DMS153 treated with DMSO at 0.1 percent for 48 hours (cell line): ENCODE measurements at regions not wholly inside any gene's neighbourhood (a gene's known extent, or its start where the extent isn't known, plus 50 kb on each side); places are given as distances from the start of the nearest gene placed in this dataset.
A peak's percentile ranks its signal among the peaks of the same experiment; 100 is the strongest.

Experiments
- DNase-seq: peaks from one replicate; lab custom pipeline; 2025; ENCODE audit not compliant: unreplicated experiment; lab: John Stamatoyannopoulos, UW

DNA sequence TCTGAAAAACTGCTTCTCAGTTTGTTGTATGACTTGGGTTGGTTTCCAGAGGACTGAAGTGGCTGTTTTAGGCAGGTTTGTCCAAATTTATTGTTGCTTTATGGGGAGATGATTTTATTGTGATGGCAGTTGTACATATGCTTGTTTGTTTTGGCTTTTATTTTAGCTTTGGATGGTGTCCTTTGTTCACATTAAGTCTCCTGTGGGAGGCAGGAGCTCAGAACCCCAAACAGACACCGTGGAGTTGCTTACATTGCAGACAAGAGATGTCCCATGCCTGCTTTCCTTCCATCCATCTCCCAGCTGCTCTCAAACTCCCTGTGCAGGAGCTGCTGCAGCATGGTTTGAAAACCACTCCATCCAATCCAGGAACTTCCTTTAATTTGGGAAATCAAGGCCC, 414.7 kb downstream of the LPIN1 start:
- no peak for DNase-seq

DNA sequence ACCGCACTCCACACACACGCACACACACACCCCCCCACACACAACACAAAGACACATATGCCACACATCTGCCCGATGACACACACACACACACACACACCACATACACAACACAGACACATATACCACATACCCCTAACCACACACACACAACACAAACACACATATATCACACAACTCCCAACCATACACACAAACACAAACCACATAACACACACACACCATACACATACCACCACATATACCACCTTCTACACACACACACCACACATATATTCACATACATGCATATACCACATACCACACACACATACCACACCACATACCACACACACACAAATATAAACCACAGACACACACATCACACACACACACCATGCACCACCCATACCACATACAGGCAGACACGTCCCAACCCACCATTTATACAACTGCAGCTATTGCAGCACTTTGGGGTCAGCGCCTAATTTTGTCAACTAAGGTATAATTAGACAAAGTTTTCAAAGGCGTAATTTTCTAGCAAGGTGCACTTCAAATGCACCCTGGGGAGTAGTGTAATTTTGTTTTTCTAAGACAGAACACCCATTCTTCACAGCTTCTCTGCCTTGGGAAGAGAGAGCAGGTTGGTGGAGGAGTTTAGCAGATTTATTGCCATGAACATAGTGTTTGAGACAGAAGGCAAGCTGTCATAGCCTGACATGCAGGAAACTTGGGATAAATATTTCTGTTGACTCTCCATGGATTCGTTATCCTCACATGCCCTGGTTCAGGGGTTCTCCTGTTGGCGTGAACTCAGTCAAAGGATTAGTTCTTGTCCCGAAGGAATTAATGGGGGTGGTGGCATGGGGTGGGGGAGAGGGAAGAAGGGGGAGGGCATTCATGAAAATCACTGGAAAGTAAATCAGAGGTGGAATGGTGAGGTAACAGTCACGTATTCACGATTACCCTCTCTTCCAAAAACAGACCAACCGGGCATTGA, 416.1 kb downstream of the LPIN1 start:
- no peak for DNase-seq

DNA sequence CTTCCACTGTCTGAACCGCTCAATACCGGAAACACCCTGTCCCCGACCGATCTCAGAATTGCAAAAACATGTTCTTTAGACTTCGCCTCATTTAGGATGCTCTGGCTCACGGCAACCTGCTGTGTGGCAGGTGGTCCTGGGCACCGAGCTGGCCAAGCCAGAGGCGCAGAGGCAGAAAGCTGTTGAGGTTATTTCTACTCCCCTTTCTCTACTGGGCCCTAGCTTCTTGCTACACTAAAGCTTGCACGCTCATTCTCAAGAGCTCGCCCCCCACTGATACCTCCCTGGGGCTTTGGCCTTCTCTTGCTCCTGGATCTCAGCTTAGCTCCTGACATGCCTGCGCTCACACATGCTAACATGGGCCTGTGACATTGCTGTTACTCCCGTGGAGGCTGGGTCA, 417.4 kb downstream of the LPIN1 start:
- DNase-seq, result no peak

DNA sequence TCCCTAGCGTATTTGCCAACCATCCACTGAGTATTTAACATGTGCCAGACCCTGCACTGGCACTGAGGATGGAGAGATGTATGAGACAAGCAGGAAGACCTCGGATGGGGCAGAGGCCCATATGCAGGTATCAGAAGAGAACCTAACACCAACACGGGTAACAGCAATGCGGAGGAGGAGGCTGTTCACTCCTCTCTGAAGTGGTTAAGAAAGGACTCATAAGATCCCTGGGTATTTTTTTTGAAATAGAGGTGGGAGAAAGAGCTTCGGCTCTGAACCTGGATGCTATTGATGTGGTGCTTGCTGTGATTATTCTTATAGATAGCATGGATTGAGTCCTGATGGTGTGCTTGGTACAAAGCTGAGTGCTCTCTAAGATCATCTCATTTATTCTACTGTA, 418.3 kb downstream of the LPIN1 start:
- no peak for DNase-seq

DNA sequence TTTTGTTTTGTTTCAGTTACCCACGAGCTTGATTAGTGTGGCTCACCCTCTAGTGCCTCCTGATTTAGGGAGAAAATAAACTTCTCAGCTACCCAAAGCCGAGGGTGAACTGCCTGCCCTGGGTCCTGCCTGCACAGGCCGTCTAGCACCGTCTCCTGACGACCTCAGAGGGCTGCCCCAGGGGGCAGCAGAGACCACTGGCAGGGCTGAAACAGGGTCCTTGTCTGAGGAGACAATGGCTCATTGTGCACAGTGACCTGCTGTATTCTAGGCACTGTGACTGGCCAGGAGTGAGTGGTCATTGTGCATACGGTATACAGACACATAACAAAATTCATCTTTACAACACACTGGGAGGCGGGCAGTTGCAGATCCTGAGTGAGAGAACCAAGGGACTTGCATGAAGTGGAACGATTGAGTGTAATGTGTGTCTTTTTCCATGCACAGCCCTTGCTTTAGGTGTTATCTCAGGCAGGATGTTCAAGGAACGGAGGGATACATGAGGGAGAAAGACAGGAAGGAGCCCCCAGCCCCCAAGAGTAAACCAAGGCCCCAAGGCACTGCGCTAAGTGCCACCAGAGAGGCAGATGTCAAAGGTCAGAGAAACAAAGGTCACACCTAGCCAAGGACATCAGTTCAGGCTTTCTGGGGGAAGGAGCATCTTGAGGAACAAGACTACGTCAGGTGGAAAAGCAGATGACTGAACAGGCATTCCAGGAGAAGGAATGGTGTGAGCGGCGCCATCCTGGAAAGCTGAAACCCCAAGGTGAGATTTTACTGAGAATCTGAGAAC, 421.3 kb downstream of the LPIN1 start:
- no peak for DNase-seq

DNA sequence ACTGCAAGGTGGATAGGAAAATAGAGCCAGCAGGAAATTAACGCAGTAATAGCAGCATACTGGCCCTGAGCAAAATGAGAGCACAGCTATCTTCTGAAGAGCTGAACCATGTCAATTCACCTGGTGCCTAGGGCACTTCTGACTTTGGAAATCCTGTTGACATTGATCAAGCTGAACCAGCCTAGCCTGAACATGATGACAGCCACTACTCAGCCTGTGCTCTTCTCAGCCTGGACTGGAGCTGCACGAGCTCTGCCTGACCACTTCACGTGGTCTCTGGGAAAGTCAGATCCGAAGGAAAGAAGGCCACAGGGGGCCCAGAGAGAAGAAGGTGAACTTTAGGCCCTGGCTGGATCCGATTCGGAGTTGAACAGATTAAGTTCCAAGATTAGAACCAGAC, 421.9 kb downstream of the LPIN1 start:
- no peak for DNase-seq

DNA sequence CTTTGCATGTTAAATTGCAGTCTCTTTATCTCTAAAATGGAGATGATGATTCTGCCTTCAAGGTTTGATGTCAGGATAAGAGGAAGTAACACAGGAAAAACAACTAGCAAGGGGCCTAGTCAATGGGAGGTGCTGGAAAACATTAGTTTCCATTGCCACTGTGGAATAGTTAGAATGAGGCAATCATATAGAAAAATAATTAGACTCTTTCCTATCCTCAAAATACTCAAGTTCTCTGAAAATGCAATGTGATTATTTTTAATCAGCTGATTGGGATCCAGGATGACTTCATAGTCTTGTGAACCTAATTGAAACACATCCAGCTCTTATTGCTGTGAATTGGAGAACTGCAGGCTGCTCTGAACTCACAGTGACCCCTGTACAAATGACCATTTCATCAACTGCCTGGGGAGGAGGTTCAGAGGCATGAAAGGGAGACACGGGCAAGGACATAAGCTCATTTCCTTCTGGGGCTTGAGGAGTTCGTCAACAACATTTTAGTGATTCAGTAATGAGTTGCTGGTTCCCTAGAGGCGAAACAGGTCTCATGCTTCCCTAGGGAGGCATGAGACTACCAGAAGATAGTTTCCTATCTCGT, 422.5 kb downstream of the LPIN1 start:
- no peak for DNase-seq

DNA sequence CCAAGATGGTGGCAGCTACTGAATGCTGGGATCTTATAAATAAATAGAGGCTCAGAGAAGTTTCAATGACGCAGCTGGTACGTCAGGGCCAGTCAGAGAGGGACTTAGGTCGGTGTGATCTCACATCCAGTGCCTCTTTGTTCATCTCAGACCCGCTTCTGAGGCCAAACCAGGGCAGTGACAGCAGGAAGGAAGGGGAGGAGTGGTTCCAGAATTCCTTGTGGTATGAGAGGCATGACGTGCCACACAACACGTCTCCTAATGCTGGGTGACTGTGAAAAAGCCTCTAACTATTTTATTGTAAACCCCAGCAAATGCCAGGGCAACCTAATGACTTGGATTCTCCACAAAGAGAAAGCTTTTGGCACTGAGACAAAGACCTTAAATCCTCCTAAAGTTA, 423.3 kb downstream of the LPIN1 start:
- DNase-seq, result no peak

DNA sequence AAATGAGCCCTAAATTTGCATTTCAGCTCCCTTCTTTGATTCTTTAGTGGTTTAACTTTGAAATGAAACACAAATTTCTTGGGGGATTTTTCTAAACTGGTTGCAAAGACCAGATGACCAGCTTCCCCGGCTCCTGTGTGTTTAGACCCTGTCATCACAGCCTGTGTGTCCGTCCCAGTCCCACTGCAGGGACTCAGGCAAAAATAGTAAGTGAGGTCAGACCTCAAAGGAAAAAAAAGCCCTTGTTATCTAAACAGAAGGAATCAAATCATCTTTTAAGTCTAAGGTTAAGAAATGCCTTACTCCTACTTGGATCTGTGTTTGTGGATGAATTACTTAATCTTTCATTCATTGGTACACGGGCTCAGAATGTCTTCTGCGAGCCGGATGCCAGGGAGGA, 423.7 kb downstream of the LPIN1 start:
- no peak for DNase-seq

DNA sequence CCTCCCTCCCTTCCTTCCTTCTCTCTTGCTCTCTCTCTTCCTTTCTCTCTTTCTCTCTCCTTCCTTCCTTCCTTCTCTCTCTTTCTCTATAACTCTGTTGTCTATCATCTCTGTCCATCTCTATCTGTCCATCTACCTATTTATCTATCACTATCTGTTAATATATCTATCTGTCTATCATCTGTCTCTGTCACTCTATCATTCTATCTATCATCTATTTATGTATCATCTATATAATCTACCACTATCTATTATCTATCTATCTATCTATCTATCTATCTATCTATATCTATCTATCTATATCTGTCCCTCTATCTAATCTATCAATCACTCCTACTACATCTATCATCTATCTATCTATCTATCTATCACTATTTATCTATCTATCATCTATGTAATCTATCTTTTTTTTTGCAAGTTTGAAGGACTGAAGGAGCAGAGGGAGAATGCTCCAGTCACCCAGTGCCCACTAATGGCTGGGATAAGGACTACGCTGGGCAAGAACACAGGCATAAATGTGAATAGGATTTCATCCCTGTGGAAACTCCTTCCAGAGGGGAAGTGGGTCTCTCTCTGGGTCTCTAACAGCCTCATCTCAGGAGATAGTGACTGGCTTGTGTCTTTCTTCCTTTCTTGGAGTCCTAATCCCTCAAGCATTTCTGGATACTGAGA, 427.0 kb downstream of the LPIN1 start:
- no peak for DNase-seq

DNA sequence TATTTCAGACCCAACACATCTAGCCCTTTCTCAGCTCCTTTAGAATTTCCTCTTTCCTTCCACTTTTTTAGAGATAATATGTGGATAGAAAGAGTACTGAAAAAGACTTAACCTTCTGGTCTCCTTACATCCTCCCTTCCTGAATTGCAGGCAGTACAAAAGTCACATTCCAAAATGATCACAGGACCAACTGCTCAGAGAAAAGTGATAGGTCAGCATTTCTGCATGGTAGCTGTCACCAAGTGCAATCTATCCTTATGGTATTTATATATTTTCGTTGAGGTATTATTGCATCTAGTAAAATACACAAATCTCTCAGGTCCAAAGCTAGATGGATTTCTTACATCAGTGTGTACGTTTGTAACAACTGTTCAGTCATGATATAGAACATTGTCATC, 427.5 kb downstream of the LPIN1 start:
- no peak for DNase-seq

DNA sequence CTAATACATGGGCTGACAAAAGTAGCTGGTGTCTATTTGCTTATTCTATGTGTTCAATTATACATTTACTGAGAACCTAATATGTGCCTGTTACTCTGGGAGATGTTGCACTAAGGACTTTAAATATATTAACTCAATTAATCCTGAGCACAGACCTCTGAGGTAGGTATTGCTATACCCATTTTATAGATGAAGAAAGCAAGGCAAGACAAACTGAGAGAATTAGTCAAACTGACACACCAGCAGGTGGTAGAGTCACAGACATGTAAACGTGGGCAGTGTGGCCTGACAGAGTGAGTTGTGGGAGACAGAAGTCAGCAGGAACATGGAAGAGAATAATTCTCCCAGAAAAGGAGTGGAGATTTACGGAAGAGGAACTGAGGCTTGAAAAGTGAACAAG, 428.9 kb downstream of the LPIN1 start:
- DNase-seq, result no peak

DNA sequence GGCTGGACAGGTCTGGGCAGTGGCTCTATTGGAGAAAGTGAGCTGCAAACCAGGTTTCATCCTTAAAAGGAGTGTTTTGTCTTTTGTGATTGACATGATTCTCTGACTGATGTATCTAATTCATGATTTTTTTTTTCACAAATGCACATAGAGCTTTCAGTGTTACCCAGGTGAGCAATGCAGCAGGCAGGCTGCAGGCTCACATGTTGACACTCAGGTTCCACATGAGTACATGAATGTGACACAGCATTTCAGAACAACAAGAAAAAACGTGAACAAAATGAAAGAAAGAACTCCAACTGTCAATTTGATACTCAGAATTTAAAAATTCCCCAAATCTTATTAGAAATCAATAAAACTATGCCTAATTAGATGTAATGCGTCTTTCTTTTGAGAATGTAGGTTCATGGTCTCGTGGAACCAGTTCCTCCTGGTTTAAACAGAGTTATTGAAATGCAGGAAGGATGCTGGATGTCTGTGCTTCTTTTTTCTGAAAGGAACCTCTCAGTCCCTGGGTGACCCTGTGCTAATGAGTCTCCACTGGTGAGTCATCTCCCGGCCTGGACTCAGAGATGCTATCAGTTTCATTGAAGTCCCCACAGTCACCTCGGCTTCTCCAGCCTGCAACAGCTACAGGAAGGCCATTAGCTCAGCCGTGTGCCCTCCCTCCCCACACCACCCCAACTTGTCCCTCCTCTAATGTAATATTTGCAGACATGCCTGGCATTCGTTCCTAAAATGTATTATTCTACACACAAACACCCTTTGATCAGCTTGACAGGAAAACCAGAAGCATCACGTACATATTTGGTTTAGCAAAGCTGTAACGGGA, 430.4 kb downstream of the LPIN1 start:
- peak; percentile 52 for DNase-seq

DNA sequence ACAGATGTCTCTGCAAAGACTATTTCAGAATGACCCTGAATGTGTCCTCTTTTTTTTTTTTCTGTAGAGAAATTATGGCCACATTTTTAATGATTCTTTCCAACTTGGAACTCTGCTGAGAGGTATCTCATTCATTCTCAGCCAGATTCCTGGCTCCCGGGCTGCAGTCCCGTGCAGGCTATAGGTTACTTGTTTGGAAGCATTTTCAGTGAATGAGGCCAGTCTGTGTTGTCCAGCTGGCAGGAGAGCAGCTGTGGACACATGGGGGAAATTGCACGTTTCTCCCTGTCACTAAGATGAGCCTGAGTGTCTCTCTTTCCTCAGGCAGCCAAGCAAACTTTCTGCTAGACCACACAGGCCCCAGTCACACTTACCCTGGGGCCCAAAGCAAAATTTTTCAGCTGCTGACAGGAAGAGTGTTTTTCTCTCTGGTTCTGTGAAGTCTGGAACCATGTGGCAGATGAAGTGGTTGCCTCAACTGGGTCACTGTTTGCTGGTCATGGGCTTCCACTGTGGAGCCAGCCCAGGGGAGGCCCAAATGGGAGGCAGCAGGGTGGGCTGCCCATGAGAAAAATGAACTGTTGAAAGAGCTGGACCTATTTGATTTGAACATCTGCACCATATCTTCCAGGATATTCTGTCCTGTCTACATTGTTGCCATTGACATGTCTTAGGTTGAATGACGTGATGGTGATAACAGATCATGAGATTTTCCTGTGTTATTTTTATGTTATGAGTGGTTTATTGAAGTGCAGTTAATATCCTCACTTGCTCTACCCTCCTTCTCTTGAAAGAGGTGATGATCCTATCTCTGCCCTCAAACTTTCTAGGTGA, 431.2 kb downstream of the LPIN1 start:
- DNase-seq, result peak; percentile 43

DNA sequence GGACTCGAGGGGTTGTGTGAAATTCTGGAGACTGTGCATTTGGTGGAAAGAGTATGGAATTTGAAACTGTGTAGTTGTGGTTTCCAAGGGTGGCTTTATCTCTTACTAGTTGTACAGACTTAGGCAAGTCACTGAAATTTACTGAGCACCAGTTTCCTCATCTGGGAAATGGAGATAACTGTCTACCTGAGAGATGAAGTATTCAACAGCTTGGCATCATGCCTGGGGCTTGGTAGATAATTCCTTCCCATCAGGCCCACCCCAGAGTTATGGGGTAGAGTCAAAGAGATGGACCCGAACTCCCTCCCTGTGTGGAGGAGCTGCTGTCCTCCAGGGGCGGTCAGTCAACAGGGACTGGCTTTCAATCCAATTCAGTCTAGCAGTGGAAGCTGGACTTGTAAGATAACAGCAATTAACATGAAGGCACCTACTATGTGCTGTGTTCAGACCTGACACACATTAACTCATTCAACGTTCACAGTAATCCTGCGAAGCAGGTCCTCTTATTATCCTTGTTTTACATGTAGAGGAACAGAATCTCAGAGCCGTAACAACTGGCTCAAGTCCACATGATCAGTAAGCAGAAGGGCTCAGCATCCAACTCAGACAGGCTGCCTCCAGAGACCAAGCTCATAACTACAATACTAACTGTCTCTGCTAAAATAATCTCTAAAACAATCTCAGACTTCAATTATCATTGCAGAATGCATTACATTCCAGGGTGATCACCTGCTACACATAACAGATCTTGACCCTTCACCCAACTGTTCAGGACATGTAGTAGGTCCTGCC, 432.1 kb downstream of the LPIN1 start:
- DNase-seq, result no peak

DNA sequence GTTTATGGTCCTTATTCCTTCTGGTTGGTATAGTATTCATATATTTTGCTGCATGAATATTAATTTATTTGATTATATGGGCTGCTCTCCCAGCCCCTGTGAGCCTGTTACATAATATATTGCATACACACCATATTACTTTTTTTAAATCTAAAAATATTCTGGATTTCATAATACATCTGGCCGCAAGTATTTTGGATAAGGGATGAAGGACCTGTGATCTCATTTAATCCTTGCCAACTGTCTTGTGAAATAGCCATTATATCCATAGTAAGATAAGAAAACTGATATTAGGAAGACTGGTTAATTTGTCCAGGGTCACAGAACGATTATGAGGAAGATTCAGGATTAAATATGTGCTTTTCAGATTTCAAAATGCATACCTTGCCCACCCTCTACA, 433.6 kb downstream of the LPIN1 start:
- DNase-seq, result no peak

DNA sequence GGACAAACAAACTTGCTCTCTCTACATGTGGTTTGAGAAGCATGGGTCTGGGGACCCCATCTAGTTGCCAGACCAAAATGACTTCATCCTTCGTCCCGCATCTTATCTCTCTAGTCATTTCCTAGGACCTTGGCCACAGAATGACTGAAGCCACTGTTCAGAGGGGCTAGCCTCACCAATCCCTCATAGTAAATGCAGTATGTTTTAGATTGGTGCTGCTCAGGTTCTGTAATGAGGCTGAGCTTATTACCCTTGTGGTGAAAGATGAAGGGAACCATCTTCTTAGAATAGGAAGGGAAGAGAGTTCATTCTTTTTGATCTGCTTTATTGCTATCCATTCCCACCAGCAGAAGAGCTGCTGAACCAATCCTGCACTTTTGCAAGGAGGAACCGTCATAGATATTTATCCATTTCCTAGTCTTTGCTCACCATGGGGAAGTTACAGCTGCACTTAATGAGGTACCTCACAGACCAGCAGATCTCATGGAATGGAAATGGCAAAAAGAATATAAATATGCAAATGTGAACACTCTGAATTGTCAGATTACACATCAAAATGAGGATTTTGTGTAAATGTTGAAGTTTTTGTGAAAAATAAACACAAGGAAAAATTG, 436.7 kb downstream of the LPIN1 start:
- DNase-seq, result no peak

DNA sequence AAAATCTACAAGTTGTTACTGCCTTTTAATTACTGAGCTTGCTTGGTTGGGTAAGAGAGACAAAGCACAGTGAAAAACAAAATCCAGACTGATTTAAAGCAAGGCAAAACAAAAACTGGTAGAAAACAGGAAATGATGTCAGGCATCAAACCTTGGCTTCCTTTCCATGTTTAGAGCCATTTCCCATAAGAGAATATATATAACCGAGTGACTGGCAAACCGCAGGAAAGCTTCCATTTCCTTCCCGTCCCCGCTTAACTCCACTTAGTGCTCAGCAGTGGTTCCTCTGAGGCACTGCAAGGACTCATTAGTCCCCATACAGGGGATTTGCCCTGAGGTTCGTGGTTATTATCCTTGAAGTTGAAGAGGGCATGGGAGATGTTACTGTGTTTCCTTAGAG, 446.3 kb downstream of the LPIN1 start:
- no peak for DNase-seq
